GM12878 (cell line): ENCODE measurements at regions not wholly inside any gene's neighbourhood (a gene's known extent, or its start where the extent isn't known, plus 50 kb on each side); places are given as distances from the start of the nearest gene placed in this dataset.
"Not testable (repeated sequence)": the region's sequence is repeated elsewhere in the genome, so short reads cannot be mapped to it uniquely, and the experiment has no call there.

Experiments used
- CHD2 ChIP-seq: IDR thresholded peaks from 2 replicates; pipeline ENCODE4 v1.6.1; 2011; ENCODE audit warnings: low read depth, low read length, improper control_type of control experiment, borderline replicate concordance
- DPF2 ChIP-seq: fragments of 450-650 bp; IDR thresholded peaks from 2 replicates; pipeline ENCODE4 v1.6.1; 2017; ENCODE audit warnings: mild to moderate bottlenecking
- EZH2 ChIP-seq: IDR thresholded peaks from 2 replicates; pipeline ENCODE4 v1.6.1; 2012; ENCODE audit warnings: low read depth, mild to moderate bottlenecking, control low read depth, inconsistent platforms, low read length, borderline replicate concordance; ENCODE audit not compliant: control insufficient read depth
- POLR2A ChIP-seq: IDR thresholded peaks from 2 replicates; pipeline ENCODE4 v1.6.1; 2011; ENCODE audit warnings: low read depth, mild to moderate bottlenecking, low read length
- RCOR1 ChIP-seq: conservative IDR thresholded peaks from 2 replicates; pipeline ENCODE4 v1.6.1; 2012; ENCODE audit warnings: low read depth, low read length, improper control_type of control experiment
- SP1 ChIP-seq: IDR thresholded peaks from one replicate; pipeline ENCODE4 v1.6.1; 2011; ENCODE audit warnings: low read depth, low read length
- TAF1 ChIP-seq: IDR thresholded peaks from 2 replicates; pipeline ENCODE4 v1.6.1; 2011; ENCODE audit warnings: mild to moderate bottlenecking, low read depth, low read length, borderline replicate concordance
- TCF3 ChIP-seq: IDR thresholded peaks from 2 replicates; pipeline ENCODE4 v1.6.1; 2012; ENCODE audit warnings: low read depth, mild to moderate bottlenecking, low read length, borderline replicate concordance; ENCODE audit not compliant: insufficient read depth
- TF ChIP-seq, protein P1 (sequence below), 3 experiments: IDR thresholded peaks in 2 of 3; conservative IDR thresholded peaks in 1 of 3; 2 replicates each; pipeline ENCODE4 v1.5.1; 2011; ENCODE audit warnings: low read depth in 3 of 3, low read length in 3 of 3, mild to moderate bottlenecking in 3 of 3, control low read depth in 2 of 3, moderate library complexity in 2 of 3, inconsistent platforms in 1 of 3, mixed read lengths in 1 of 3; ENCODE audit not compliant: control insufficient read depth in 2 of 3, insufficient read depth in 1 of 3; ENCODE audit errors: extremely low read depth in 1 of 3
- TF ChIP-seq, protein P2 (sequence below): IDR thresholded peaks from 2 replicates; pipeline ENCODE4 v1.6.1; 2012; ENCODE audit warnings: mild to moderate bottlenecking, low read depth, low read length
- TF ChIP-seq, protein P3 (sequence below): IDR thresholded peaks from 2 replicates; pipeline ENCODE4 v1.6.1; 2012; ENCODE audit warnings: low read depth, low read length, improper control_type of control experiment

DNA sequence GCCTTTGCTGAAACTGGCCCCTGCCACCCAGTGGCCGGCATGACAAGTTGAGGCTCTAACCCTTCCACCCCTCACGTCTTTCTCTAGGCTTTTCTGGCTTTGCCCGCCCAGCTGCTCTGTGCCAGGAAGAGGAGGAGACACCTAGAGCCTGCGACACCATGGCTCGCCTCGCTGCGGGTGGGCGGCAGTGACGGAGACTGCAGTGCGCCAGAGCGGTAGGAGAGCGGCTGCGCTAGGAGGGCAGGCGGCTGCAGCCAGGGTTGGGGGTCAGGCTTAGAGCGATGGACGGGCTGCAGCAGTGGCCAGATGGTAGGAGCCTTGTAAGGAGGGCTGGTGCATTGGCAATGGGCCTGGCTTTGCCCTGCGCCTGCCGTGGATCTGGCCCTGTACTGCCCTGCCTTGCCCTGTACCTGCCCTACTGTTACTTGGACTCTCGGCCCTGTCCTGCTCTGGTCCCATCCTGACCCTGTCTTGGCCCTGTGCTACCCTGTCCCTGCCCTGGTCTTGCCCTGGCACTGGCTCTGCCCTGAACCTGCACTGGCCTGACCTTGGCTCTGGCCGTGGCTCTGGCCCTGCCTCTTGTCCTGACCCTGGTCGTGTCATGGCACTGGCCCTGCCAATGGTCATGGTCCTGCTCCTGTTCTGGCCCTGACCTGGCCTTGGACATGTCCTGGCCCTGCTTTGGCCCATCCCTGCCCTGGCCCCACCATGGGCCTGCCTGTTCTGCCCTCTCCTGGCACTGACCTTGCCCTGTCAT is 330.7 kb upstream of the PLGLB1 start:
- TF ChIP-seq, protein P1, sequence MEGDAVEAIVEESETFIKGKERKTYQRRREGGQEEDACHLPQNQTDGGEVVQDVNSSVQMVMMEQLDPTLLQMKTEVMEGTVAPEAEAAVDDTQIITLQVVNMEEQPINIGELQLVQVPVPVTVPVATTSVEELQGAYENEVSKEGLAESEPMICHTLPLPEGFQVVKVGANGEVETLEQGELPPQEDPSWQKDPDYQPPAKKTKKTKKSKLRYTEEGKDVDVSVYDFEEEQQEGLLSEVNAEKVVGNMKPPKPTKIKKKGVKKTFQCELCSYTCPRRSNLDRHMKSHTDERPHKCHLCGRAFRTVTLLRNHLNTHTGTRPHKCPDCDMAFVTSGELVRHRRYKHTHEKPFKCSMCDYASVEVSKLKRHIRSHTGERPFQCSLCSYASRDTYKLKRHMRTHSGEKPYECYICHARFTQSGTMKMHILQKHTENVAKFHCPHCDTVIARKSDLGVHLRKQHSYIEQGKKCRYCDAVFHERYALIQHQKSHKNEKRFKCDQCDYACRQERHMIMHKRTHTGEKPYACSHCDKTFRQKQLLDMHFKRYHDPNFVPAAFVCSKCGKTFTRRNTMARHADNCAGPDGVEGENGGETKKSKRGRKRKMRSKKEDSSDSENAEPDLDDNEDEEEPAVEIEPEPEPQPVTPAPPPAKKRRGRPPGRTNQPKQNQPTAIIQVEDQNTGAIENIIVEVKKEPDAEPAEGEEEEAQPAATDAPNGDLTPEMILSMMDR (IDR thresholded peaks at IDR 0.05 in 2 of 3, conservative IDR thresholded peaks at IDR 0.05 in 1 of 3; ENCODE audit: control insufficient read depth in 2 of 3, extremely low read depth in 1 of 3, insufficient read depth in 1 of 3, low read depth in 3 of 3, low read length in 3 of 3), result not testable (repeated sequence)
- not testable (repeated sequence) for TF ChIP-seq RCOR1, EZH2, CHD2, TCF3, POLR2A, SP1, TAF1, DPF2
- TF ChIP-seq, protein P2, sequence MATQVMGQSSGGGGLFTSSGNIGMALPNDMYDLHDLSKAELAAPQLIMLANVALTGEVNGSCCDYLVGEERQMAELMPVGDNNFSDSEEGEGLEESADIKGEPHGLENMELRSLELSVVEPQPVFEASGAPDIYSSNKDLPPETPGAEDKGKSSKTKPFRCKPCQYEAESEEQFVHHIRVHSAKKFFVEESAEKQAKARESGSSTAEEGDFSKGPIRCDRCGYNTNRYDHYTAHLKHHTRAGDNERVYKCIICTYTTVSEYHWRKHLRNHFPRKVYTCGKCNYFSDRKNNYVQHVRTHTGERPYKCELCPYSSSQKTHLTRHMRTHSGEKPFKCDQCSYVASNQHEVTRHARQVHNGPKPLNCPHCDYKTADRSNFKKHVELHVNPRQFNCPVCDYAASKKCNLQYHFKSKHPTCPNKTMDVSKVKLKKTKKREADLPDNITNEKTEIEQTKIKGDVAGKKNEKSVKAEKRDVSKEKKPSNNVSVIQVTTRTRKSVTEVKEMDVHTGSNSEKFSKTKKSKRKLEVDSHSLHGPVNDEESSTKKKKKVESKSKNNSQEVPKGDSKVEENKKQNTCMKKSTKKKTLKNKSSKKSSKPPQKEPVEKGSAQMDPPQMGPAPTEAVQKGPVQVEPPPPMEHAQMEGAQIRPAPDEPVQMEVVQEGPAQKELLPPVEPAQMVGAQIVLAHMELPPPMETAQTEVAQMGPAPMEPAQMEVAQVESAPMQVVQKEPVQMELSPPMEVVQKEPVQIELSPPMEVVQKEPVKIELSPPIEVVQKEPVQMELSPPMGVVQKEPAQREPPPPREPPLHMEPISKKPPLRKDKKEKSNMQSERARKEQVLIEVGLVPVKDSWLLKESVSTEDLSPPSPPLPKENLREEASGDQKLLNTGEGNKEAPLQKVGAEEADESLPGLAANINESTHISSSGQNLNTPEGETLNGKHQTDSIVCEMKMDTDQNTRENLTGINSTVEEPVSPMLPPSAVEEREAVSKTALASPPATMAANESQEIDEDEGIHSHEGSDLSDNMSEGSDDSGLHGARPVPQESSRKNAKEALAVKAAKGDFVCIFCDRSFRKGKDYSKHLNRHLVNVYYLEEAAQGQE, result not testable (repeated sequence)
- TF ChIP-seq, protein P3, sequence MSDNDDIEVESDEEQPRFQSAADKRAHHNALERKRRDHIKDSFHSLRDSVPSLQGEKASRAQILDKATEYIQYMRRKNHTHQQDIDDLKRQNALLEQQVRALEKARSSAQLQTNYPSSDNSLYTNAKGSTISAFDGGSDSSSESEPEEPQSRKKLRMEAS, result not testable (repeated sequence)
